ENCODE measurements at regions not wholly inside any gene's neighbourhood (a gene's known extent, or its start where the extent isn't known, plus 50 kb on each side); places are given as distances from the start of the nearest gene placed in this dataset.

GRCh38 chr4:13212936-13213335, 271.2 kb downstream of the RAB28 start:
- TF ChIP-seq, protein P1, sequence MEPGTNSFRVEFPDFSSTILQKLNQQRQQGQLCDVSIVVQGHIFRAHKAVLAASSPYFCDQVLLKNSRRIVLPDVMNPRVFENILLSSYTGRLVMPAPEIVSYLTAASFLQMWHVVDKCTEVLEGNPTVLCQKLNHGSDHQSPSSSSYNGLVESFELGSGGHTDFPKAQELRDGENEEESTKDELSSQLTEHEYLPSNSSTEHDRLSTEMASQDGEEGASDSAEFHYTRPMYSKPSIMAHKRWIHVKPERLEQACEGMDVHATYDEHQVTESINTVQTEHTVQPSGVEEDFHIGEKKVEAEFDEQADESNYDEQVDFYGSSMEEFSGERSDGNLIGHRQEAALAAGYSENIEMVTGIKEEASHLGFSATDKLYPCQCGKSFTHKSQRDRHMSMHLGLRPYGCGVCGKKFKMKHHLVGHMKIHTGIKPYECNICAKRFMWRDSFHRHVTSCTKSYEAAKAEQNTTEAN (CRISPR knock-in tag; conservative IDR thresholded peaks at IDR 0.05), result no peak
- TF ChIP-seq ZFP41 (CRISPR knock-in tag; IDR thresholded peaks at IDR 0.05; ENCODE audit: borderline replicate concordance) (no peak), CTCF (CRISPR knock-in tag; IDR thresholded peaks at IDR 0.05) (no peak), FOXJ3 (CRISPR knock-in tag; IDR thresholded peaks at IDR 0.05; ENCODE audit: borderline replicate concordance) (no peak), SIN3B (IDR thresholded peaks at IDR 0.05; ENCODE audit: low read length) (no peak), MZF1 (CRISPR knock-in tag; IDR thresholded peaks at IDR 0.05; ENCODE audit: borderline replicate concordance) (no peak), SRF (IDR thresholded peaks at IDR 0.05; ENCODE audit: low read depth, low read length) (no peak)

Measured in HepG2 (cell line).